HG03432 (cell line): ENCODE measurements at regions not wholly inside any gene's neighbourhood (a gene's known extent, or its start where the extent isn't known, plus 50 kb on each side); places are given as distances from the start of the nearest gene placed in this dataset.
"Not testable (repeated sequence)": the region's sequence is repeated elsewhere in the genome, so short reads cannot be mapped to it uniquely, and the experiment has no call there.

Source experiments
- ATAC-seq: cut with Tn5 transposase; IDR thresholded peaks from one replicate; pipeline ENCODE4 v1.9.1; 2021; ENCODE audit warnings: mild to moderate bottlenecking, moderate library complexity; ENCODE audit not compliant: unreplicated experiment

- peak; percentile 32 for ATAC-seq
Observed at GRCh38 chr3:191959876-191960413, 499.0 kb downstream of the PYDC2 start.

- ATAC-seq = no peak
Observed at GRCh38 chr3:191961022-191961421, 500.1 kb downstream of the PYDC2 start.

DNA sequence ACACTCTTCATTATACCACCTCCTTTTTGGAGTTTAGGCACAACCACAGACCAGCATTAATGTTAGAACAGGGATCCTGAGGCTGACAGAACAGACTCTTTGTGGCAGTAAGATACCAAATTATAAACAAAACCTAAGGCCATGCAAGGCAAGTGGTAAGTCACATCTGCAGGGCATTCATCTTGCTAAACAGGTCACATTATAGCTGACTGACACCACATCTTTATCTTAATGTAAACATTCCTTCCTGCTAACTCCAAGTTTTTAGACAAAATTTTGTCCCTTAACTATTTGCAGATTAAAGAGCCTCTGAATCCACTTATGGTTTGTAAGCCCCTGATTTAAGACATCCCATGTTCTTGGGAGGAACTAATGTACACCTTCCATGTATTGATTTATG is 500.6 kb downstream of the PYDC2 start:
- ATAC-seq = no peak

GRCh38 chr3:191962324-191962723 is 501.4 kb downstream of the PYDC2 start:
- no peak for ATAC-seq

- peak; percentile 33 for ATAC-seq
Observed at GRCh38 chr3:191963182-191963581, 502.2 kb downstream of the PYDC2 start.

DNA sequence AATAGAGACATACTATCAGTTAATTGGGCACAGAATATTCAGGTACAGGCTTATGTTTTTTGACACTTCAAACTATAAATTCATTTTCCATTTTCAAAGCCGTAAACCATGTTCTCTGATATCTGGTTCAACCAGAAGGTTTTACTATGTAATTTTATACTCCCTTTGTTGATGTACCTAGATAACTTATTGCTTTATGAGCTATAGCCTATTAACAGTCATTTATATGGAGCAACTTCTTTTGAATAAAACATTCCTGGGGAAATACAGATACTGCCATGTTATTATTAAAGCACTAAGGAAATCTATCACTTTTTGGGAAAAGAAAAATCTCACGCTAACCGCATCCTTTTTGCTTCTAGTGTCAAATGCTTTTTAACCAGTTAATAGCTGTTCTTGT is 505.6 kb downstream of the PYDC2 start:
- ATAC-seq = no peak

- no peak for ATAC-seq
Observed at GRCh38 chr3:191968299-191968698, 507.3 kb downstream of the PYDC2 start.

- peak; percentile 57 for ATAC-seq
Observed at GRCh38 chr3:191972714-191973398, 511.9 kb downstream of the PYDC2 start.

GRCh38 chr3:191973820-191974219 is 512.9 kb downstream of the PYDC2 start:
- ATAC-seq = no peak

DNA sequence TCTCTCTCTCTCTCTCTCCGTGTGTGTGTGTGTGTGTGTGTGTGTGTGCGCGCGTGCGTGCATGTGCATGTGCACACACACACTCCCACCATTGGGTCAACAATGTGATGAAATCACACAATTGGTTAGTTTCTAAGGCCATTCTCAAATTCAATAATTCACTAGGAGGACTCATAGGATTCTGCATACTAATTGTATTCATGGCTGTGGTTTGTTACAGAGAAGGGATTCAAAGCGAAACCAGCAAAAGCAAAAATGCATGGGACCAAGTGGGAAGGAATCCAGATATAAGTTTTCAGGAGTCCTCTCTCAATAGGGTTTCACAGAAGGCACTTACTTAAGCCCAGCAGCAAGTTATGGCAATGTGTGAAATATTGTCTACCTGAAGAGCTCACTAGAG is 515.0 kb downstream of the PYDC2 start:
- no peak for ATAC-seq

DNA sequence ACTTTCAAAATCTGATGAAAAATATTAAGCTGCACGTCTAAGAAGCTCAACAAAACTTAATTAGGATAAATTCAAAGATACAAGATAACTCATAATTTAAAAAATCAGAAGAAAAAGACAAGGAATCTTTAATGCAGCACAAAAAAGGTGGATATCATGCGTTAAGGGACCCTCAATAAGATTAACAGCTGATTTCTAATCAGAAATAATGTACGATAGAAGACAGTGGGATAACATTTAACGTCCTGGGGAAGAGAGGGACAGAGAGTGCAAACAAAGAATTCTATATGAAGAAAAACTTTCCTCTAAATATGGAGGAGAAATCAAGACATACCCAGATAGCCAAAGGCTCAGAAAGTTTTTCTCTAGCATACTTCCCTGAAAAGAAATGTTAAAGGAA is 519.5 kb downstream of the PYDC2 start:
- ATAC-seq = no peak

DNA sequence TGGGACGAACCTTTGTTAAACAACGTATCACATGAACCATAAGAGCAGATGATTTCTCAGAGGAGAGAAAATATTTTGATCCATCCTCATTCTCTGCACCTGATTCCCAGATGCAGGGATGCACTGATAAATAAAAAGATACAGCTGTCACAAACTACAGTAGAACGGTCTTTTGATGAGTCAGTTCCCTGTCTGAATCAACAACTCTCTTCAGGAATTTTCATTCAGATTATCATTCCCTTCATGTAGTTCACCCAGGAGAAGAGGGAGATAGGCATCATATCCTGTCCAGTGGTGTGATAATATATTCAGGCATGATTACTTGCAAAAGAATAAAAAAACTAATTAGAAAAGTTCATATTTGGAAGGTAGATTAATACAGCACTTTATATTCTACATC is 521.5 kb downstream of the PYDC2 start:
- ATAC-seq = no peak

DNA sequence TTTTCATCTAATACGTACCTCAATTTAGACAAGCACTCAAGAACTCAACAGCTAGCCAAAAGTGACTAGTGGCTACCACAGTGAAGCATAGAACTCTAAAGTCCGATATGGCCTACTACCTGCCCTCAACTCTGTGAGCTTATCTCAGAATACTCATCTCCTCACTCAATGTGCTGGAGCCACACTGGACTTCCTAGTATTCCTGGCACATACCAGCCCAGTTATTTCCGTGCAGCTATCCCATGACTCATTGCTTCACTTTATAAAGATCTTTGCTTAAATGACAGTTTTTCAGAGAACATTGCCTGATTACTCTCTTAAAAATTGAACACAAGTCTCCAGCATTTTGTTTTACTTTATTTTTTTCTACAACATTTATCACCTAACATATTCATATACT is 524.7 kb downstream of the PYDC2 start:
- ATAC-seq = no peak

- no peak for ATAC-seq
Observed at GRCh38 chr3:191987831-191988350, 526.9 kb downstream of the PYDC2 start.

GRCh38 chr3:191993952-191994351 is 533.0 kb downstream of the PYDC2 start:
- ATAC-seq = not testable (repeated sequence)

DNA sequence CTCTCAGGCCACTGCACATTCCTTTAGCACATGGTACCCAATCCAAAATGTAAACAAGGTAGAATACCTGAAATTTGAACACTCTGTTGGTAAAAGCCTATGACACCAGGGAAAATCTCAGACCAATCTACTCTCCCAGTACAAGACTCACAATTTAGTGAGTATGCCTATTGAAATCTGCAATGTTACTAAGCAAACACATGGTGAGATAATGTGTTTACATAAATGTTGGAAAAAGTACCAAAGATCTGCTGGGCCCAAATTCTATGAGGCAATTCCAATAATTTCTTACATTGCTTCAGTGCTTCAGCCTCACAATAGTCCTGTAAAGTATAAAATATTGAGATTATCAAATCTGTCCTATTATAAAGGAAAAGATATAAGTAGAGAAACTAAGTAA is 536.1 kb downstream of the PYDC2 start:
- no peak for ATAC-seq

DNA sequence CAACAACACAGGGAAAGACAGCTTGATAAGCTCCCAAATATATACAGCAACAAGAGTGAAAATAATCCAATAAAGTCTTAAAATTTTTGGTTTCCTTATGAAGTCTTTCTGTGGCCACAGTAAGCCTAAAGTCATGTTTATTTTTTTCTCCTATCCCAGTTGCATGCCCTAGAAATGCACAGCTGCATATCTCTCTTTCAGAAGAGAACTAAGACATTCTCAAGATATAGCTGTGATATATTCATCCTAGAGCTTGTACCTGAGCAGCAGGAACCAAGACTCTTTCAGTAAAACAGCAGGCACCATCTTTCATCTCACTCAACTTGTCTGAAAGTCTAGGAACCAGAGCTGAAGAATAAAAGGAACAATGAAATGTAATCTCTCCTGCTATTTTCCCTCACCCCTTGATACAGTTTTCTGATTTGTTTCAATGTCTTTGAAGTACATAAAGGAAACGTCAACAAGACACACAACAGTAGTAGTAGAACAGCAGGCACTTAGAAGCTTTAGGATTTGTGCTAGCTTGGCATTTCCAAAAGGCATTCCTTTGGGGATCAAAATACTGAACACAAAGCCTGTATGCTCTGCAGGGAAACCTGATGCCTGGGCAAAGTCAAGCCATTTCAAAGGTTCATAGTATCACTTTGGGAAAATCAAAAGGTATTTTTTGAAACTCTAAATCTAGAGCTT is 536.8 kb downstream of the PYDC2 start:
- ATAC-seq = no peak

DNA sequence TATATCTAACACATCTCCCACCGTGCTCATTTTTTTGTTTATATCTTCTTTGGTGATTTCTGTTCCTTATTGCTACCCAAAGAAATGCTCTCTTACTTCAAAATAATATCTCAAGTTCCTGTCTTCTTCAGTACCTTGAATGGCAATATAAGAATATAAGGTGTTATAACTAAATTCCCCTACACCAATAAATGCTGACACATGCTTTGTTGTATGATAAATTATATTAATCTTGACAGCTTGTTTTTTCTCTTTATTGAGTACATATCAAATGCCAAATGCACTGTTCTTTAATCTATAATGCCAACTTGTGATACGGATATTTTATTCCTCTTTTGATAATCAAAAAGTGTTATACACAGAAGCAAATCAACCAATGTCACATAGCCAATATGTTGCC is 540.3 kb downstream of the PYDC2 start:
- ATAC-seq = no peak

- ATAC-seq = no peak
Observed at GRCh38 chr3:192005989-192006388, 545.0 kb downstream of the PYDC2 start.

- no peak for ATAC-seq
Observed at GRCh38 chr3:192009903-192010302, 548.9 kb downstream of the PYDC2 start.

DNA sequence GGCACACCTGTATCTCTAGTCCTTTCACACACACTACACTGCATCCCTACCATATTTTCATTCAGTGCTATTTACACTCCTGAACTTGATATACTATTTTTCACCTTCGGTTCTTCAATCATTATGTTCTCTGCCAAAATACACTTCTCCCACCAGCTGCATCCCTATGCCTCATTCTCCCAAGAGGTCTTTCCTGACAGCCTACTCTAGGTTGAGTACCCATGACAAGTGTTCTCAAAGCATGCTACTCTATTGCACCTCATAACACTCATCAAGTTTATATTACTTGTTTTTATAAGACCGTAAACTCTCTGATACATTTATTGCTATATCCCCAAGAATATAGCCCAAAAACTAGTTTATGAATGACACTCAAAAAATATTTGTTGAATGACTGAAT is 549.5 kb downstream of the PYDC2 start:
- no peak for ATAC-seq

GRCh38 chr3:192011137-192011536 is 550.2 kb downstream of the PYDC2 start:
- ATAC-seq = no peak
